ENCODE measurements at regions not wholly inside any gene's neighbourhood (a gene's known extent, or its start where the extent isn't known, plus 50 kb on each side); places are given as distances from the start of the nearest gene placed in this dataset.

GRCh38 chr10:28479425-28479865 is 53.5 kb upstream of the WAC start:
- TF ChIP-seq, protein P1, sequence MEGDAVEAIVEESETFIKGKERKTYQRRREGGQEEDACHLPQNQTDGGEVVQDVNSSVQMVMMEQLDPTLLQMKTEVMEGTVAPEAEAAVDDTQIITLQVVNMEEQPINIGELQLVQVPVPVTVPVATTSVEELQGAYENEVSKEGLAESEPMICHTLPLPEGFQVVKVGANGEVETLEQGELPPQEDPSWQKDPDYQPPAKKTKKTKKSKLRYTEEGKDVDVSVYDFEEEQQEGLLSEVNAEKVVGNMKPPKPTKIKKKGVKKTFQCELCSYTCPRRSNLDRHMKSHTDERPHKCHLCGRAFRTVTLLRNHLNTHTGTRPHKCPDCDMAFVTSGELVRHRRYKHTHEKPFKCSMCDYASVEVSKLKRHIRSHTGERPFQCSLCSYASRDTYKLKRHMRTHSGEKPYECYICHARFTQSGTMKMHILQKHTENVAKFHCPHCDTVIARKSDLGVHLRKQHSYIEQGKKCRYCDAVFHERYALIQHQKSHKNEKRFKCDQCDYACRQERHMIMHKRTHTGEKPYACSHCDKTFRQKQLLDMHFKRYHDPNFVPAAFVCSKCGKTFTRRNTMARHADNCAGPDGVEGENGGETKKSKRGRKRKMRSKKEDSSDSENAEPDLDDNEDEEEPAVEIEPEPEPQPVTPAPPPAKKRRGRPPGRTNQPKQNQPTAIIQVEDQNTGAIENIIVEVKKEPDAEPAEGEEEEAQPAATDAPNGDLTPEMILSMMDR (IDR thresholded peaks at IDR 0.05), result no peak
- Histone ChIP-seq H3K27me3 (ENCODE audit: control insufficient read depth in 2 of 2, insufficient read depth in 2 of 2, low read length in 2 of 2) (no peaks in the 10 kb centered on the region), H3K79me2 (ENCODE audit: insufficient read depth, low read length) (no peaks in the 10 kb centered on the region), H4K20me1 (ENCODE audit: insufficient read depth, low read length) (no peaks in the 10 kb centered on the region), H3K4me2 (replicated peaks; ENCODE audit: extremely low read depth, low read length, poor library complexity, severe bottlenecking) (peak overlapping the region; percentile 19), H3K9ac (ENCODE audit: insufficient read depth, low read length, poor library complexity, severe bottlenecking) (peak overlapping the region; percentile 0), H3K27ac (ENCODE audit: low read depth in 1 of 2, low read length in 2 of 2) (peak overlapping the region; percentile 64 to 65), H3K4me3 (replicated peaks in 1 of 3; ENCODE audit: low read depth in 2 of 3, low read length in 3 of 3) (peak overlapping the region in 1 of 3 experiments; percentile 11), H3K36me3 (replicated peaks in 1 of 2; ENCODE audit: control insufficient read depth in 1 of 2, insufficient read depth in 2 of 2, low read length in 2 of 2) (no peaks in the 10 kb centered on the region), H3K4me1 (ENCODE audit: control insufficient read depth in 1 of 2, insufficient read depth in 2 of 2, low read length in 2 of 2) (peaks cover 47 to 48% of the 10 kb centered on the region in 2 donors), H2AFZ (ENCODE audit: insufficient read depth, low read depth, low read length, poor library complexity, severe bottlenecking) (no peak overlapping the region), H3K9me3 (replicated peaks in 1 of 2; ENCODE audit: control insufficient read depth in 1 of 2, insufficient read depth in 1 of 2, low read length in 2 of 2) (peaks cover 0 to 4% of the 10 kb centered on the region in 2 donors)
- 80% methylated on average over 1 of the region's 5 CpGs for WGBS (ENCODE audit: insufficient coverage)
- H3K4me3 Mint-ChIP-seq, result no peak overlapping the region
- H3K4me1 Mint-ChIP-seq, result peaks cover 44% of the 10 kb centered on the region
- DNase-seq, result peak in 1 of 3 donors; percentile 33
- peak overlapping the region; percentile 61 to 91 (median 85) for H3K27ac Mint-ChIP-seq
- H3K9me3 Mint-ChIP-seq, result peaks cover 0 to 5% (median 2%) of the 10 kb centered on the region in 7 donors
- intact Hi-C loops (cut with micrococcal nuclease), result no loop called here
- H3K36me3 Mint-ChIP-seq, result no peaks in the 10 kb centered on the region
- no peaks in the 10 kb centered on the region for H3K27me3 Mint-ChIP-seq (ENCODE audit: low read depth in 3 of 3)

- H3K27me3 Mint-ChIP-seq (ENCODE audit: low read depth in 3 of 3), result no peaks in the 10 kb centered on the region
- no peak overlapping the region for H3K4me3 Mint-ChIP-seq
- no peak overlapping the region for H2AFZ ChIP-seq (ENCODE audit: insufficient read depth, low read depth, low read length, poor library complexity, severe bottlenecking)
Observed at GRCh38 chr10:28479927-28480627, 52.8 kb upstream of the WAC start.

More at GRCh38 chr10:28479927-28480627, 52.8 kb upstream of the WAC start:
- H3K4me1 ChIP-seq (ENCODE audit: control insufficient read depth in 1 of 2, insufficient read depth in 2 of 2, low read length in 2 of 2), result peaks cover 47 to 48% of the 10 kb centered on the region in 2 donors
- Mint-ChIP-seq H3K27ac (peak overlapping the region; percentile 86 to 97 (median 95)), H3K4me1 (peaks cover 44% of the 10 kb centered on the region), H3K9me3 (peaks cover 0 to 5% (median 2%) of the 10 kb centered on the region in 7 donors), H3K36me3 (no peaks in the 10 kb centered on the region)
- TF ChIP-seq, protein P1 (IDR thresholded peaks at IDR 0.05), result no peak
- peak overlapping the region; percentile 80 to 82 for H3K27ac ChIP-seq (ENCODE audit: low read depth in 1 of 2, low read length in 2 of 2)
- no peaks in the 10 kb centered on the region for H4K20me1 ChIP-seq (ENCODE audit: insufficient read depth, low read length)
- H3K27me3 ChIP-seq (ENCODE audit: control insufficient read depth in 2 of 2, insufficient read depth in 2 of 2, low read length in 2 of 2), result no peaks in the 10 kb centered on the region
- WGBS (ENCODE audit: insufficient coverage), result 52% methylated on average over 3 of the region's 4 CpGs
- intact Hi-C loops (cut with micrococcal nuclease), result loop anchor here in 1 of 2 donors (5.0 kb wide), 1 partner anchor 78 kb away; no protein-coding TSS in a partner anchor
- H3K79me2 ChIP-seq (ENCODE audit: insufficient read depth, low read length), result no peaks in the 10 kb centered on the region
- DNase-seq, result peak; percentile 26 to 78 (median 33)
- H3K4me3 ChIP-seq (replicated peaks in 1 of 3; ENCODE audit: low read depth in 2 of 3, low read length in 3 of 3), result peak overlapping the region in 1 of 3 experiments; percentile 17
- peak overlapping the region; percentile 19 for H3K4me2 ChIP-seq (replicated peaks; ENCODE audit: extremely low read depth, low read length, poor library complexity, severe bottlenecking)
- H3K9ac ChIP-seq (ENCODE audit: insufficient read depth, low read length, poor library complexity, severe bottlenecking), result peak overlapping the region; percentile 0
- no peaks in the 10 kb centered on the region for H3K36me3 ChIP-seq (replicated peaks in 1 of 2; ENCODE audit: control insufficient read depth in 1 of 2, insufficient read depth in 2 of 2, low read length in 2 of 2)
- peaks cover 0 to 4% of the 10 kb centered on the region in 2 donors for H3K9me3 ChIP-seq (replicated peaks in 1 of 2; ENCODE audit: control insufficient read depth in 1 of 2, insufficient read depth in 1 of 2, low read length in 2 of 2)

Data from CD14-positive monocyte (primary cell).